ENCODE measurements at regions not wholly inside any gene's neighbourhood (a gene's known extent, or its start where the extent isn't known, plus 50 kb on each side); places are given as distances from the start of the nearest gene placed in this dataset.
"Not testable (repeated sequence)": the region's sequence is repeated elsewhere in the genome, so short reads cannot be mapped to it uniquely, and the experiment has no call there.

DNA sequence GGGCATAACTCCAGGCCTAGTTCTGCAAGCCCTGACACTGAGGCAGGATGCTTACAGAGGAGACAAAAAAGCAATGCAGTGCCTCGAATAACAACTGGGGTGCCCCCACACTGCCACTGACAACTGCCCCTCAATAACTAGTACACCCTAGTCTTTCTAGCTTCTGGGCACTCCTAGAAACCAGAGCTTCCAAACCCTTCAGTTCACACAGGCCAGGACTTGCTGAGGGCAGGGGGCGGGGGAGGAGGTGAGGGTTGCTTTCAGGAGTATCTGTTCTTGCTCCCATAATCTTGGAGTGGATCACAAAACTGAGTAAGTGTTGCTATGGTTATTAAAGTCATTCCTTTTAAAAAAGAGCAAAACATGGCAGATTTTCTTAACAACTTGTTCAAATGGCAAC, 333.1 kb downstream of the BCL2L11 start:
- TF ChIP-seq POLR2A, POLR2AphosphoS5, EP300 (IDR thresholded peaks at IDR 0.05): not testable (repeated sequence)
- TF ChIP-seq, protein P1, sequence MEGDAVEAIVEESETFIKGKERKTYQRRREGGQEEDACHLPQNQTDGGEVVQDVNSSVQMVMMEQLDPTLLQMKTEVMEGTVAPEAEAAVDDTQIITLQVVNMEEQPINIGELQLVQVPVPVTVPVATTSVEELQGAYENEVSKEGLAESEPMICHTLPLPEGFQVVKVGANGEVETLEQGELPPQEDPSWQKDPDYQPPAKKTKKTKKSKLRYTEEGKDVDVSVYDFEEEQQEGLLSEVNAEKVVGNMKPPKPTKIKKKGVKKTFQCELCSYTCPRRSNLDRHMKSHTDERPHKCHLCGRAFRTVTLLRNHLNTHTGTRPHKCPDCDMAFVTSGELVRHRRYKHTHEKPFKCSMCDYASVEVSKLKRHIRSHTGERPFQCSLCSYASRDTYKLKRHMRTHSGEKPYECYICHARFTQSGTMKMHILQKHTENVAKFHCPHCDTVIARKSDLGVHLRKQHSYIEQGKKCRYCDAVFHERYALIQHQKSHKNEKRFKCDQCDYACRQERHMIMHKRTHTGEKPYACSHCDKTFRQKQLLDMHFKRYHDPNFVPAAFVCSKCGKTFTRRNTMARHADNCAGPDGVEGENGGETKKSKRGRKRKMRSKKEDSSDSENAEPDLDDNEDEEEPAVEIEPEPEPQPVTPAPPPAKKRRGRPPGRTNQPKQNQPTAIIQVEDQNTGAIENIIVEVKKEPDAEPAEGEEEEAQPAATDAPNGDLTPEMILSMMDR (IDR thresholded peaks at IDR 0.05), result not testable (repeated sequence)

All from stomach (tissue), 4 donors.